CD8-positive, alpha-beta memory T cell (primary cell): ENCODE measurements at regions not wholly inside any gene's neighbourhood (a gene's known extent, or its start where the extent isn't known, plus 50 kb on each side); places are given as distances from the start of the nearest gene placed in this dataset.

Source experiments
- CTCF ChIA-PET: fragments of 350-600 bp; sonication (Branson Sonifier 250); formaldehyde crosslinking; loops from one replicate; lab custom pipeline; 2021; ENCODE audit warnings: antibody characterized with exemption; lab: Charles Lee
- POLR2A ChIA-PET: fragments of 350-600 bp; sonication (Branson Sonifier 250); formaldehyde crosslinking; loops from one replicate; lab custom pipeline; 2021; ENCODE audit warnings: antibody characterized with exemption; lab: Charles Lee
- DNase-seq, 5 donors: peaks; one replicate each; pipeline versions ENCODE4 v3.0.0 to v3.0.0-alpha.2; 2020 to 2022; ENCODE audit warnings: mixed read lengths in 1 of 5
- H3K27ac ChIP-seq: one replicate; pipeline ENCODE4 v1.7.0; 2013; ENCODE audit warnings: low read depth, mild to moderate bottlenecking, low read length, moderate library complexity
- H3K27me3 ChIP-seq: 2 replicates; pipeline ENCODE4 v1.7.0; 2013; ENCODE audit warnings: low read length, mild to moderate bottlenecking; ENCODE audit not compliant: insufficient read depth, poor library complexity, severe bottlenecking
- H3K36me3 ChIP-seq: 2 replicates; pipeline ENCODE4 v1.7.0; 2013; ENCODE audit warnings: mild to moderate bottlenecking, low read length, moderate library complexity; ENCODE audit not compliant: insufficient read depth
- H3K4me1 ChIP-seq: 2 replicates; pipeline ENCODE4 v1.7.0; 2013; ENCODE audit warnings: mild to moderate bottlenecking, low read length, moderate library complexity; ENCODE audit not compliant: insufficient read depth
- H3K4me3 ChIP-seq: 2 replicates; pipeline ENCODE4 v1.7.0; 2013; ENCODE audit warnings: mild to moderate bottlenecking, low read length
- H3K9me3 ChIP-seq: 2 replicates; pipeline ENCODE4 v1.7.0; 2013; ENCODE audit warnings: mild to moderate bottlenecking, low read length
- H3K27ac Mint-ChIP-seq, 8 donors: one replicate each; pipeline ENCODE4 v1.8.0; 2020 to 2021; ENCODE audit warnings: mixed read lengths in 8 of 8, mild to moderate bottlenecking in 6 of 8, inconsistent platforms in 3 of 8, moderate library complexity in 3 of 8
- H3K27me3 Mint-ChIP-seq, 2 donors: one replicate each; pipeline ENCODE4 v1.8.0; 2020 to 2021; ENCODE audit warnings: mixed read lengths in 2 of 2, mild to moderate bottlenecking in 1 of 2, moderate library complexity in 1 of 2
- H3K36me3 Mint-ChIP-seq, 3 donors: one replicate each; pipeline ENCODE4 v1.8.0; 2020 to 2021; ENCODE audit warnings: mixed read lengths in 3 of 3, inconsistent platforms in 1 of 3, mild to moderate bottlenecking in 1 of 3
- H3K4me1 Mint-ChIP-seq, 3 donors: one replicate each; pipeline ENCODE4 v1.8.0; 2020 to 2021; ENCODE audit warnings: mixed read lengths in 3 of 3, inconsistent platforms in 1 of 3, mild to moderate bottlenecking in 1 of 3
- H3K4me3 Mint-ChIP-seq, 7 donors: one replicate each; pipeline ENCODE4 v1.8.0; 2020 to 2021; ENCODE audit warnings: mixed read lengths in 7 of 7, mild to moderate bottlenecking in 6 of 7, moderate library complexity in 4 of 7, inconsistent platforms in 2 of 7
- H3K9me3 Mint-ChIP-seq, 5 donors: one replicate each; pipeline ENCODE4 v1.8.0; 2020 to 2022; ENCODE audit warnings: mixed read lengths in 5 of 5, mild to moderate bottlenecking in 3 of 5, moderate library complexity in 2 of 5, inconsistent platforms in 1 of 5

- POLR2A ChIA-PET, result no interaction called here
- Mint-ChIP-seq H3K4me3 (no peak overlapping the region), H3K36me3 (peaks cover 6 to 52% (median 9%) of the 10 kb centered on the region in 3 donors), H3K4me1 (peaks cover 0 to 5% (median 0%) of the 10 kb centered on the region in 3 donors), H3K27me3 (peaks cover 0 to 2% of the 10 kb centered on the region in 2 donors), H3K27ac (no peak overlapping the region), H3K9me3 (no peaks in the 10 kb centered on the region)
- Histone ChIP-seq H3K27me3 (no peaks in the 10 kb centered on the region), H3K36me3 (no peaks in the 10 kb centered on the region), H3K9me3 (no peaks in the 10 kb centered on the region), H3K4me1 (no peaks in the 10 kb centered on the region), H3K4me3 (no peak overlapping the region), H3K27ac (no peak overlapping the region)
- CTCF ChIA-PET, result no interaction called here
- DNase-seq, result no peak
Measured at GRCh38 chr3:11696054-11696453, 52.3 kb upstream of the VGLL4 start.
